ENCODE measurements at regions not wholly inside any gene's neighbourhood (a gene's known extent, or its start where the extent isn't known, plus 50 kb on each side); places are given as distances from the start of the nearest gene placed in this dataset.

GRCh38 chr1:96333522-96334235 lies 387.9 kb upstream of the PTBP2 start:
- 70% methylated on average over 4 of the region's 4 CpGs for WGBS (ENCODE audit: low lambda C conversion rate)
- POLR2A ChIA-PET, result no interaction called here
- no peak overlapping the region for H2AFZ ChIP-seq (ENCODE audit: low read depth)

GRCh38 chr1:96334236-96334557 lies 387.4 kb upstream of the PTBP2 start:
- Histone ChIP-seq H3K9me2 (no peaks in the 10 kb centered on the region), H3F3A (replicated peaks; ENCODE audit: insufficient read depth) (no peaks in the 10 kb centered on the region), H3K4me3 (ENCODE audit: low read depth in 2 of 2, low read length in 1 of 2) (no peak overlapping the region), H3K79me2 (ENCODE audit: insufficient read depth) (no peaks in the 10 kb centered on the region), H3K9me3 (no peaks in the 10 kb centered on the region), H3K4me1 (ENCODE audit: control insufficient read depth in 1 of 2, insufficient read depth in 2 of 2, low read depth in 1 of 2, low read length in 1 of 2) (no peaks in the 10 kb centered on the region), H3K27me3 (ENCODE audit: insufficient read depth) (no peaks in the 10 kb centered on the region), H3K27ac (ENCODE audit: low read depth in 2 of 2, low read length in 1 of 2) (no peak overlapping the region), H3K9ac (no peak overlapping the region), H3K4me2 (no peak overlapping the region), H4K20me1 (ENCODE audit: insufficient read depth) (no peaks in the 10 kb centered on the region), H3K36me3 (replicated peaks in 1 of 2; ENCODE audit: control insufficient read depth in 1 of 2, insufficient read depth in 2 of 2, low read length in 1 of 2) (no peaks in the 10 kb centered on the region), H2AFZ (ENCODE audit: low read depth) (no peak overlapping the region)
- 89% methylated on average over 4 of the region's 4 CpGs for WGBS (ENCODE audit: low lambda C conversion rate)
- CTCF ChIA-PET, result no interaction called here
- POLR2A ChIA-PET, result no interaction called here
- TF ChIP-seq GABPA (IDR thresholded peaks at IDR 0.05; ENCODE audit: low read depth) (no peak), SIN3A (IDR thresholded peaks at IDR 0.05; ENCODE audit: borderline replicate concordance, low read depth, low read length) (no peak), MAX (IDR thresholded peaks at IDR 0.05; ENCODE audit: low read depth) (no peak), CTCF (IDR thresholded peaks at IDR 0.05) (no peak), YY1 (IDR thresholded peaks at IDR 0.05; ENCODE audit: low read depth) (no peak), GATA2 (CRISPR knock-in tag; IDR thresholded peaks at IDR 0.05) (no peak), TEAD4 (IDR thresholded peaks at IDR 0.05; ENCODE audit: borderline replicate concordance, insufficient read depth) (no peak), MEF2A (IDR thresholded peaks at IDR 0.05; ENCODE audit: borderline replicate concordance, low read depth) (no peak)
- TF ChIP-seq, protein P1, sequence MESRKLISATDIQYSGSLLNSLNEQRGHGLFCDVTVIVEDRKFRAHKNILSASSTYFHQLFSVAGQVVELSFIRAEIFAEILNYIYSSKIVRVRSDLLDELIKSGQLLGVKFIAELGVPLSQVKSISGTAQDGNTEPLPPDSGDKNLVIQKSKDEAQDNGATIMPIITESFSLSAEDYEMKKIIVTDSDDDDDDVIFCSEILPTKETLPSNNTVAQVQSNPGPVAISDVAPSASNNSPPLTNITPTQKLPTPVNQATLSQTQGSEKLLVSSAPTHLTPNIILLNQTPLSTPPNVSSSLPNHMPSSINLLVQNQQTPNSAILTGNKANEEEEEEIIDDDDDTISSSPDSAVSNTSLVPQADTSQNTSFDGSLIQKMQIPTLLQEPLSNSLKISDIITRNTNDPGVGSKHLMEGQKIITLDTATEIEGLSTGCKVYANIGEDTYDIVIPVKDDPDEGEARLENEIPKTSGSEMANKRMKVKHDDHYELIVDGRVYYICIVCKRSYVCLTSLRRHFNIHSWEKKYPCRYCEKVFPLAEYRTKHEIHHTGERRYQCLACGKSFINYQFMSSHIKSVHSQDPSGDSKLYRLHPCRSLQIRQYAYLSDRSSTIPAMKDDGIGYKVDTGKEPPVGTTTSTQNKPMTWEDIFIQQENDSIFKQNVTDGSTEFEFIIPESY (IDR thresholded peaks at IDR 0.05; ENCODE audit: borderline replicate concordance, low read depth), result no peak
- no peak for DNase-seq

More at GRCh38 chr1:96333522-96334235, 387.9 kb upstream of the PTBP2 start:
- TF ChIP-seq TAF1 (IDR thresholded peaks at IDR 0.05; ENCODE audit: borderline replicate concordance, low read depth, low read length) (no peak), RCOR1 (IDR thresholded peaks at IDR 0.05; ENCODE audit: low read length) (no peak), RFX5 (IDR thresholded peaks at IDR 0.05; ENCODE audit: low read length) (no peak), FOXJ3 (CRISPR knock-in tag; IDR thresholded peaks at IDR 0.05) (no peak), EP300 (IDR thresholded peaks at IDR 0.05; ENCODE audit: borderline replicate concordance in 1 of 2, low read depth in 1 of 2, low read length in 1 of 2) (no peak), USF1 (IDR thresholded peaks at IDR 0.05; ENCODE audit: borderline replicate concordance, low read depth) (no peak)
- DNase-seq, result no peak
- no peaks in the 10 kb centered on the region for H3K27me3 ChIP-seq (ENCODE audit: insufficient read depth)
- H3K36me3 ChIP-seq (replicated peaks in 1 of 2; ENCODE audit: control insufficient read depth in 1 of 2, insufficient read depth in 2 of 2, low read length in 1 of 2), result no peaks in the 10 kb centered on the region
- H4K20me1 ChIP-seq (ENCODE audit: insufficient read depth), result no peaks in the 10 kb centered on the region
- CTCF ChIA-PET, result no interaction called here
- no peak overlapping the region for H3K4me2 ChIP-seq
- H3K4me3 ChIP-seq (ENCODE audit: low read depth in 2 of 2, low read length in 1 of 2), result no peak overlapping the region
- no peaks in the 10 kb centered on the region for H3F3A ChIP-seq (replicated peaks; ENCODE audit: insufficient read depth)
- no peaks in the 10 kb centered on the region for H3K79me2 ChIP-seq (ENCODE audit: insufficient read depth)
- no peaks in the 10 kb centered on the region for H3K9me3 ChIP-seq
- H3K9ac ChIP-seq, result no peak overlapping the region
- H3K4me1 ChIP-seq (ENCODE audit: control insufficient read depth in 1 of 2, insufficient read depth in 2 of 2, low read depth in 1 of 2, low read length in 1 of 2), result no peaks in the 10 kb centered on the region
- no peak overlapping the region for H3K27ac ChIP-seq (ENCODE audit: low read depth in 2 of 2, low read length in 1 of 2)
- no peaks in the 10 kb centered on the region for H3K9me2 ChIP-seq

Data from SK-N-SH (cell line).